Uterus (tissue), 2 donors: ENCODE measurements at regions not wholly inside any gene's neighbourhood (a gene's known extent, or its start where the extent isn't known, plus 50 kb on each side); places are given as distances from the start of the nearest gene placed in this dataset.
"Not testable (repeated sequence)": the region's sequence is repeated elsewhere in the genome, so short reads cannot be mapped to it uniquely, and the experiment has no call there.

Source experiments
- CTCF ChIP-seq, 4 experiments: fragments of 200-600 bp in 2 of 4; fragments of 450-650 bp in 2 of 4; sonication (generic) in 2 of 4; IDR thresholded peaks; one replicate each; pipeline ENCODE4 v1.5.1; 2016 to 2019; ENCODE audit warnings: antibody characterized with exemption in 4 of 4, mild to moderate bottlenecking in 2 of 4, moderate library complexity in 1 of 4
- POLR2A ChIP-seq, 2 donors: fragments of 450-650 bp; IDR thresholded peaks; one replicate each; pipeline ENCODE4 v1.6.1; 2016; ENCODE audit warnings: antibody characterized with exemption in 2 of 2, mild to moderate bottlenecking in 1 of 2, moderate library complexity in 1 of 2

GRCh38 chr2:228910872-228911271, 360.2 kb downstream of the PID1 start:
- TF ChIP-seq POLR2A, CTCF (IDR thresholded peaks at IDR 0.05): not testable (repeated sequence)
